ENCODE measurements at regions not wholly inside any gene's neighbourhood (a gene's known extent, or its start where the extent isn't known, plus 50 kb on each side); places are given as distances from the start of the nearest gene placed in this dataset.

- Histone ChIP-seq H3K36me3 (replicated peaks in 1 of 2) (no peaks in the 10 kb centered on the region), H3K4me3 (no peak overlapping the region), H3K4me1 (replicated peaks in 1 of 2) (peaks cover 0 to 8% of the 10 kb centered on the region in 2 donors), H3K9me3 (replicated peaks in 1 of 3) (no peaks in the 10 kb centered on the region), H3K27me3 (no peaks in the 10 kb centered on the region), H3K27ac (no peak overlapping the region)
- intact Hi-C loops (cut with DNase I), result no loop called here
- 63 to 74% (median 74%) methylated on average over 1 of the region's 1 CpG for WGBS, 4 donors
- no peak for DNase-seq
- TF ChIP-seq CTCF (IDR thresholded peaks at IDR 0.05) (no peak), POLR2A (IDR thresholded peaks at IDR 0.05) (no peak)
Measured at GRCh38 chr2:196380098-196380497, 208.7 kb upstream of the STK17B start.

- Histone ChIP-seq H3K4me1 (replicated peaks in 1 of 2) (peaks cover 0 to 8% of the 10 kb centered on the region in 2 donors), H3K27me3 (no peaks in the 10 kb centered on the region), H3K9me3 (replicated peaks in 1 of 3) (no peaks in the 10 kb centered on the region), H3K36me3 (replicated peaks in 1 of 2) (no peaks in the 10 kb centered on the region), H3K27ac (no peak overlapping the region), H3K4me3 (no peak overlapping the region)
- TF ChIP-seq CTCF (IDR thresholded peaks at IDR 0.05), result no peak
- no peak for TF ChIP-seq POLR2A (IDR thresholded peaks at IDR 0.05)
- intact Hi-C loops (cut with DNase I), result no loop called here
- WGBS, 4 donors, result 62 to 80% (median 74%) methylated on average over 3 of the region's 3 CpGs
- DNase-seq, result no peak
Measured at GRCh38 chr2:196380575-196380974, 209.2 kb upstream of the STK17B start.

GRCh38 chr2:196381464-196381863 lies 210.1 kb upstream of the STK17B start:
- no peak for DNase-seq
- 65 to 77% (median 70%) methylated on average over 3 of the region's 3 CpGs for WGBS, 4 donors
- H3K36me3 ChIP-seq (replicated peaks in 1 of 2), result no peaks in the 10 kb centered on the region
- H3K27me3 ChIP-seq, result no peaks in the 10 kb centered on the region
- no peak for TF ChIP-seq POLR2A (IDR thresholded peaks at IDR 0.05)
- no peak for TF ChIP-seq CTCF (IDR thresholded peaks at IDR 0.05)
- no peaks in the 10 kb centered on the region for H3K9me3 ChIP-seq (replicated peaks in 1 of 3)
- H3K27ac ChIP-seq, result no peak overlapping the region
- peaks cover 0 to 8% of the 10 kb centered on the region in 2 donors for H3K4me1 ChIP-seq (replicated peaks in 1 of 2)
- intact Hi-C loops (cut with DNase I), result no loop called here
- H3K4me3 ChIP-seq, result no peak overlapping the region

GRCh38 chr2:196383799-196384198 lies 212.4 kb upstream of the STK17B start:
- DNase-seq, result no peak
- H3K4me3 ChIP-seq, result no peak overlapping the region
- intact Hi-C loops (cut with DNase I), result no loop called here
- no peak for TF ChIP-seq POLR2A (IDR thresholded peaks at IDR 0.05)
- no peak for TF ChIP-seq CTCF (IDR thresholded peaks at IDR 0.05)
- no peaks in the 10 kb centered on the region for H3K9me3 ChIP-seq (replicated peaks in 1 of 3)
- H3K27ac ChIP-seq, result no peak overlapping the region
- no peaks in the 10 kb centered on the region for H3K27me3 ChIP-seq
- H3K36me3 ChIP-seq (replicated peaks in 1 of 2), result no peaks in the 10 kb centered on the region
- peaks cover 0 to 8% of the 10 kb centered on the region in 2 donors for H3K4me1 ChIP-seq (replicated peaks in 1 of 2)
- WGBS, 4 donors, result 92 to 96% (median 94%) methylated on average over 2 of the region's 2 CpGs

Measured in adrenal gland (tissue), 9 donors.